ENCODE measurements at regions not wholly inside any gene's neighbourhood (a gene's known extent, or its start where the extent isn't known, plus 50 kb on each side); places are given as distances from the start of the nearest gene placed in this dataset.

DNA sequence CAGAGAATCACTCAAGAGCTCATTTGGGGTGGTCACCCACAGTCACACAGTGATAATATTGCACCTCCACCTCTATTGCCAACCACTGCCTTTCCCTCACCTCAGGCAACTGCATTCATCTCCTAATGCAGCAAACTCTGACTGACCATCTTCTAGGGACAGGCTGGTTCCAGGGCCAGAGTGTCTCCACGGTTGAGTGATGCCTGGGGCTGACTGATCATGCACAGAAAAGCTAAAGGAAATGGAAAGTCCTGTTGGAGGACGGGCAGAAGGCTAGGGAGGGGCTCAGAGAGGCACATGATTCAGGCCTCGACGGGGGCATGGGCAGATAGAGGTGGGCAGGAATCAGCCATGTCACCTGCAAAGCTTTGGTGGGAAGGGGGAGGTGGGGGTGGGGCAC, 127.1 kb upstream of the TNS3 start:
- H3K36me3 Mint-ChIP-seq = no peaks in the 10 kb centered on the region
- no peak for ATAC-seq (ENCODE audit: low read depth)
- no peak overlapping the region for H3K4me3 Mint-ChIP-seq
- no peak overlapping the region for H3K27ac Mint-ChIP-seq
- H3K9me3 Mint-ChIP-seq = no peaks in the 10 kb centered on the region
- DNase-seq (ENCODE audit: low spot score in 2 of 2) = no peak
- no peaks in the 10 kb centered on the region for H3K27me3 Mint-ChIP-seq
- H3K4me1 Mint-ChIP-seq = peaks cover 10% of the 10 kb centered on the region

DNA sequence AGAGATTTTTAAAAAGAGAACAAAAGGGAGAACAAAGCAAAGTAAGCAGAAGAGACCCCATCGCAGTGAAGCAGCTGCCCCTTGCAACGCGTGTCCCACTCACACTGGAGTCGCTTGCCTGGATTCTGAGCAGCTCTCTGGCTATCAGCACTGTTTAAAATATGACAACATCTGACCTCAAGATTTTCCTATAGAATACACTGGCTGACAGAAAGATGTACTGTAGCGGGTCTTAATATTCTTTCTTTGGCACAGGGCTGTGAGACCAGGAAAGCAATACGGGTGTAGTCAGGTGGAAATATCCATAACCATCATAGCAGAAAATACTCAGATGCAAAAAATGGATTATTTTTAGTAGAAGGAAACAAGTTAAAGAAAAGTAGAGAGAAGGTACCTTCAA, 125.7 kb upstream of the TNS3 start:
- no peaks in the 10 kb centered on the region for H3K36me3 Mint-ChIP-seq
- no peak overlapping the region for H3K4me3 Mint-ChIP-seq
- no peak overlapping the region for H3K27ac Mint-ChIP-seq
- peaks cover 10% of the 10 kb centered on the region for H3K4me1 Mint-ChIP-seq
- H3K9me3 Mint-ChIP-seq = no peaks in the 10 kb centered on the region
- ATAC-seq (ENCODE audit: low read depth) (no peak), DNase-seq (ENCODE audit: low spot score in 2 of 2) (no peak)
- H3K27me3 Mint-ChIP-seq = no peaks in the 10 kb centered on the region

DNA sequence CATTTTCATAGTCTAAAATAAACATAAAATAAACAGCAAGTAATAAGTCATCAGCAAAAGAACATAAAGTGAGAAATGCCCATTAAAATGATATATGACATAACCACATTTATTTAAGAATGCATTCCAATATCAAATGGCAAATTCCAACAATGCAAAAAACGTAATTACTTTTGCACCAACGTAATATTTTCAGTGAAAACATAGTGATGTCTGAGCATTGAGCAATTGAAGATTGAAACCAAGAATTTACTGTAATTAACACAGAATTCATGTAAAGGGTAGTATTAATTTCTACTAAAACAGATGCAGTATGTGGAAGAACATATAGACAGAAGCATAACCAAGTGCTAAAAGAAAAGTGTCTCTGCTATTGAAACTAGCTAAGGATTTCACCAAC, 123.0 kb upstream of the TNS3 start:
- Mint-ChIP-seq H3K4me3 (no peak overlapping the region), H3K36me3 (no peaks in the 10 kb centered on the region), H3K27me3 (no peaks in the 10 kb centered on the region), H3K27ac (no peak overlapping the region), H3K9me3 (no peaks in the 10 kb centered on the region), H3K4me1 (peaks cover 10% of the 10 kb centered on the region)
- no peak for DNase-seq (ENCODE audit: low spot score in 2 of 2)
- no peak for ATAC-seq (ENCODE audit: low read depth)

DNA sequence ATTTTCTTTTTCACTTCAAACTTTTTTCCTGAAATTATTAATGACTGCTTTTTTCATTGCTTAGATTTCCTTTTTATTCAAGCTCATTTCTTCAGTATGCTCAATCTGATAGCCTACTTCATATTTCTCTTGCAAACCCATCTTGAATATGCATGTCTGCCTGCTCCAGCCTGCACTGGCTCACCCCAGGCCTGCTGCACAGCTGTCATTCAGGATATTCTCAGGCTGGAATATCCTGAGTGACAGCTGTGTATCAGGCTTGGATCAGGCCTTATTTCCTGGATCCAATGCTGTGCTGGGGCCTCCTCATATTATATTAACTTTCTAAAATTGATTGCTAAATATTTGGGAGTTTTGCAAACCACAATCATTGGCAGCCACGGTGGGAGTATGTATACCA, 120.2 kb upstream of the TNS3 start:
- Mint-ChIP-seq H3K27ac (no peak overlapping the region), H3K4me3 (no peak overlapping the region), H3K27me3 (no peaks in the 10 kb centered on the region), H3K9me3 (no peaks in the 10 kb centered on the region), H3K36me3 (no peaks in the 10 kb centered on the region), H3K4me1 (peaks cover 2% of the 10 kb centered on the region)
- DNase-seq (ENCODE audit: low spot score in 2 of 2) = no peak
- no peak for ATAC-seq (ENCODE audit: low read depth)

DNA sequence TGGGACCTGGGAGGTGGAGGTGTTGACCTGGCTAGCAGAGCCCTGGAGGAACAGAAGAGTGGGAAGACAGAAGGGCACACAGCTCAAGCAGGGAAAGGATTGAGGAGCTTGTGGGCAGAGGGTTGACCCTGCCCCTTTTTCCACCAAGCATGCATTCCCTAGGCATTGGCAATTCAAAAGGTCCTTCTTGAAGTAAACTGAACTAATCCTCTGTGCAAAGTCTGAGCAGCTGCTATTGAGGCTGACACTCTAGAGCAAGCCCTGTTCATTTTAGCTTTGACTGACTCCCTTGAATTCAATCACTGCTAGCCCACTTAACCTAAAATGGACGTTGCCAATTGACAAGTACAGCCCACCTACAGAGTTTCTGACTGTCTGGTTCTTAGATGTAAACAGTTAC, 116.5 kb upstream of the TNS3 start:
- Mint-ChIP-seq H3K36me3 (no peaks in the 10 kb centered on the region), H3K27ac (no peak overlapping the region), H3K4me3 (no peak overlapping the region), H3K4me1 (peaks cover 5% of the 10 kb centered on the region), H3K27me3 (no peaks in the 10 kb centered on the region), H3K9me3 (no peaks in the 10 kb centered on the region)
- ATAC-seq (ENCODE audit: low read depth) (no peak), DNase-seq (ENCODE audit: low spot score in 2 of 2) (no peak)

DNA sequence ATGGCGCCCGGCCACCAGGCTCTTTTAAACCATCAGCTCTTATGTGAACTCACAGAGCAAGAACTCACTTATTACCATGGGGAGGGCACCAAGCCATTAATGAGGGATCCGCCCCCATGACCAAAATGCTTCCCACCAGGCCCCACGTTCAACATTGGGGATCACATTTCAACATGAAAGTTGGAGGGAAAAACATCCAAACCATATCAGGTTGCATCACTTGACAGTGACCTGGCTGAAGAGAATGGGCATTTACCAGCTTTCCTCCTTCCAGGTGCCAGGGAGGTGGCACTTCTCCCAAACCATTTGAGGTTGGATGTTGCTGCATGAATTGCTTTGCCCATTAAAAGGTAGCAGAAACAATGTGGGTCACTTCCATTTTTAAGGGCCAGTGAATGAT, 115.6 kb upstream of the TNS3 start:
- Mint-ChIP-seq H3K9me3 (no peaks in the 10 kb centered on the region), H3K36me3 (no peaks in the 10 kb centered on the region), H3K27ac (no peak overlapping the region), H3K27me3 (no peaks in the 10 kb centered on the region), H3K4me1 (peaks cover 5% of the 10 kb centered on the region), H3K4me3 (no peak overlapping the region)
- DNase-seq (ENCODE audit: low spot score in 2 of 2) = no peak
- no peak for ATAC-seq (ENCODE audit: low read depth)

DNA sequence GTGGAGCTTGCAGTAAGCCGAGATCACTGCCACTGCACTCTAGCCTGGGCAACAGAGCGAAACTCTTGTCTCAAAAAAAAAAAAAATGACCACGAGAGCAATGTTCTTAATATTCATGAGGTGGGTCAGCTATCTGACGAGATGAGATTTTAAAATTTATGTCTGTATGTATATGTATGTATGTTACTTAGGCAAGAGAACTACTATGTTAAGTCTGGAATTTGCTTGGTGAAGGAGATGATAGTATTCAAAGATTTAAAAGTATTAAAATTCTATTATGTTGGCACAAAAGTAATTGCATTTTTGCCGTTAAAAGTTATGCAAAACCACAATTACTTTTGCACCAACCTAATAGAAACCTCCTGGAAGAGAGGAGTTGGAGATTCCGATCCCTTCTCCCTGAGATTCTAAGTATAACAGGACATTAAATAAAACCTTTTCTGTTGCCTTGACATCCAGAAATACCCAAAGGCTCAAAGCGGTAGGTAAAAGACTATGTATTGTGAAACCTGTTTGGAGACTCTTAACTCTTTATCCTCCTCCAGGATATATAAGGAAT, 114.3 kb upstream of the TNS3 start:
- DNase-seq (ENCODE audit: low spot score in 2 of 2) = no peak
- Mint-ChIP-seq H3K4me1 (peaks cover 5% of the 10 kb centered on the region), H3K27me3 (no peaks in the 10 kb centered on the region), H3K9me3 (no peaks in the 10 kb centered on the region), H3K4me3 (no peak overlapping the region), H3K27ac (no peak overlapping the region), H3K36me3 (no peaks in the 10 kb centered on the region)
- no peak for ATAC-seq (ENCODE audit: low read depth)

DNA sequence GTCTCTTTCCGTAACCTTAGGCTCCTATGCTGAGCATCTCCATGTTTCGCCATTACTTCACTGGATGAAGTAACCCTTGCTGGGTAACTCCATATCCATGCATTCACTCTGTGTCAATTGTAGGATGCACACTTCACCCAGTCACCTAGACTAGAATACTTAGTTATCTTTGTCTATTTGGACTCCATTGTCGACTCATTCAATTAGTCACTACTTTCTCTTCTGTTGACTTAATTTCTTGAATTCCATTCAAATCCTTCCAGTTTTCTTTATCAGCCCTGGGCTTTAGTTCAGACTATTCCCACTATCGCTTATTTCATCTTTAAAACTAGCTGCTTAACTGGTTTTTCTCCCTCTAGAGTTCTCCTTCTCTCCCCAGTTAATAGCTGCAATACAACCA, 111.3 kb upstream of the TNS3 start:
- Mint-ChIP-seq H3K4me1 (peaks cover 11% of the 10 kb centered on the region), H3K27ac (no peak overlapping the region)
- no peak for ATAC-seq (ENCODE audit: low read depth)

DNA sequence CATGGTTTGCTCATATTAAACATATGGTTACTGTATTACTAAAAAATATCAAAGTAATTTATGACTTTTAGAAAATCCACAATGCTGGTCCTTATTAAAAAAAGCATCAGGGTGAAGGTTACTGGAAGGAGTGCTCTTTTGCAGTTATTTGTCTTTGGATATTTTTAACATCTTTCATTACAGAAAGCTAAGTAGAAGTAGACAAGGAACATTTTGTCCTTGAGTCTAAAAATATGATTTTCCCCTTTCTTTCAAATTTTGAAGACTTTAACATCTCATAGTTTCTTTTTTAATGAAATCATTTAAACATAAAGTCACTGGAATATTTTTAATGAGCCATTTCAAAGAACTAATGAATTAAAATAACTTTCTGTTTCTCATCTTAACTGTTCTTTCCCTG, 110.1 kb upstream of the TNS3 start:
- peaks cover 9% of the 10 kb centered on the region for H3K4me1 Mint-ChIP-seq
- DNase-seq (ENCODE audit: low spot score in 2 of 2) = no peak
- no peak overlapping the region for H3K27ac Mint-ChIP-seq
- H3K9me3 Mint-ChIP-seq = no peaks in the 10 kb centered on the region
- no peaks in the 10 kb centered on the region for H3K27me3 Mint-ChIP-seq
- no peaks in the 10 kb centered on the region for H3K36me3 Mint-ChIP-seq
- ATAC-seq (ENCODE audit: low read depth) = no peak
- H3K4me3 Mint-ChIP-seq = no peak overlapping the region

More for the DNA sequence above, 111.3 kb upstream of the TNS3 start:
- Mint-ChIP-seq H3K4me3 (no peak overlapping the region), H3K27me3 (no peaks in the 10 kb centered on the region), H3K36me3 (no peaks in the 10 kb centered on the region), H3K9me3 (no peaks in the 10 kb centered on the region)
- DNase-seq (ENCODE audit: low spot score in 2 of 2) = no peak

DNA sequence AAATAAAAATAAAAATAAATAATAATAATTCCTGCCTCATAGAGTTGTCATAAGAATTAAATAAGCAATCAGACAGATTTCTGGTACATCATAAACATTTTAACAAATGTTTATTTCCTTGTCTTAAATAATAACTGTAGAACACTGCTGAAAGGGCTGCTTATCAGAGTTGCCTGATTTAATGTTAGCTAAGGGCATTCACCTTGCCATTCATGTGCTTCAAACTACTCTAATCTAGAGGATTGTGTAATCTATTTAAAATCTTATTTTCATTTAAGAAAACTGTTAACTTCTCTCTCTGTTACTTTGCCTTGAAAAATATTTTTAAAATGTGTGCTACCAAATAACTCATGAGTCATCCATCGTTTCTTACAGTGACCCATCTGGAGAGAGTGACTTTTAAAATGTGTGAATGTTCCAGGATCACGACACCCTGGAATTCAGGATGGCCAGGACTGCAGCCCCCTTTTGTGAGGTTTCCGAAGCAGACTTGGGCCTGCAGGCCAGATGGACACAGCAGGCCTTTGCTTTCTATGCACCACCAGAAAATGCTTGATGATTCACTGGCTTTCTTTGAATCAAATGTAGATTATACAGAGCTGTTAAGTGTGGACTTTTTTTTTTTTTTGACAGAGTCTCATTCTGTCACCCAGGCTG, 109.1 kb upstream of the TNS3 start:
- Mint-ChIP-seq H3K4me3 (no peak overlapping the region), H3K9me3 (no peaks in the 10 kb centered on the region), H3K27ac (no peak overlapping the region), H3K4me1 (peaks cover 5% of the 10 kb centered on the region), H3K27me3 (no peaks in the 10 kb centered on the region), H3K36me3 (no peaks in the 10 kb centered on the region)
- DNase-seq (ENCODE audit: low spot score in 2 of 2) (no peak), ATAC-seq (ENCODE audit: low read depth) (no peak)

DNA sequence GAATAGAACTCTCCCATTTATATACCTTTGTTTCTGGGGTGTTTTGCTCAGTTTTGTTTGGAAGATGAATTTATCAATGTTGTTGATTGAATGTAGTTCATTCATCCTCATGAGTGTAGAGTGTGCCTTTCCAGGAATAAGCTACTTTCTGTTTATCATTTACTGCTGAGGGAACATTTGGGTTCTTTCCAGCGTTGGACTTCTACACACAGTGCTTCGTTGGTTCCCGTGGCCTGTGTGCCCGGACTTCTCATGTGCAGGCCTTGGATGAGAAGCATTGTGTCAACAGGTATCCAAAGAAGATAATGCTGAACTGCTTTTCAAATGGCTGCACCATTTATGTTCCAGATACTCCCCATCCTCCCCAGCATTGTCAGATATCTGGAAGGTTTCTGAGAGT, 107.6 kb upstream of the TNS3 start:
- no peak for DNase-seq (ENCODE audit: low spot score in 2 of 2)
- Mint-ChIP-seq H3K27me3 (no peaks in the 10 kb centered on the region), H3K9me3 (no peaks in the 10 kb centered on the region), H3K4me1 (peaks cover 16% of the 10 kb centered on the region), H3K27ac (no peak overlapping the region), H3K4me3 (no peak overlapping the region), H3K36me3 (no peaks in the 10 kb centered on the region)
- ATAC-seq (ENCODE audit: low read depth) = no peak

DNA sequence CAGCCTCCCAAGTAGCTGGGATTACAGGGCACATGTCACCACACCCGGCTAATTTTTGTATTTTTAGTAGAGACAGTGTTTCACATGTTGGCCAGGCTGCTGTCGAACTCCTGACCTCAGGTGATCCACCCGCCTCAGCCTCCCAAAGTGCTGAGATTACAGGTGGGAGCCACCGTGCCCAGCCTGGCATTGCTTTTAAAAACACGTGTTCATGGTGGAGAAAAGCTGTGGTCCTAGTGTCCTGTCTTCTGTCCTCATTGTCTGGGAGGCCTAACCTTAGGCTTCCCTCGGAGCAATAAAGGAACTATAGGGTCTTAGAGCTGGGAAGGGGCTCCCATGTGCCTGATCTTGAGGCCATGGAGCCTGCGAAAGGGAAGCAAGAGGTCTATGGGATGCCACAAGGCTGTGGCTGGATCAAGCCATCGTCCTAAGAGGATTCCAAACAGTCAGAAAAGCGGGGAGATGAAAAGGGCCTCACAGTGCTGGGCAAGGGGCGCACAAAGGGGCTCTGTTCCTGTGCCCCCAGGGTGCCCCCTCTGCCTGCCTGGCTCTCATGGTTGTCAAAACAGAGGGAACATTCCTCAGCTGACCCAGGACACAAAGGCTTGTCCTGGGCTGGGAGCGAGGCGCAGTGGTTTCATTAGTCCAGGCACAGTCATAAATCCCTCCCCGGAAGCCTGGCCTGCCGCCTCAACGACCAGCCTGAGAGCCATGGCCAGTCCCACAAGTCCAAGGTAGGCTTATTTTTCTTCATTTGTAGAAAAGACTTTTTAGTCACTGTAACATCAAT, 106.6 kb upstream of the TNS3 start:
- no peak overlapping the region for H3K27ac Mint-ChIP-seq
- H3K4me1 Mint-ChIP-seq = peaks cover 16% of the 10 kb centered on the region

DNA sequence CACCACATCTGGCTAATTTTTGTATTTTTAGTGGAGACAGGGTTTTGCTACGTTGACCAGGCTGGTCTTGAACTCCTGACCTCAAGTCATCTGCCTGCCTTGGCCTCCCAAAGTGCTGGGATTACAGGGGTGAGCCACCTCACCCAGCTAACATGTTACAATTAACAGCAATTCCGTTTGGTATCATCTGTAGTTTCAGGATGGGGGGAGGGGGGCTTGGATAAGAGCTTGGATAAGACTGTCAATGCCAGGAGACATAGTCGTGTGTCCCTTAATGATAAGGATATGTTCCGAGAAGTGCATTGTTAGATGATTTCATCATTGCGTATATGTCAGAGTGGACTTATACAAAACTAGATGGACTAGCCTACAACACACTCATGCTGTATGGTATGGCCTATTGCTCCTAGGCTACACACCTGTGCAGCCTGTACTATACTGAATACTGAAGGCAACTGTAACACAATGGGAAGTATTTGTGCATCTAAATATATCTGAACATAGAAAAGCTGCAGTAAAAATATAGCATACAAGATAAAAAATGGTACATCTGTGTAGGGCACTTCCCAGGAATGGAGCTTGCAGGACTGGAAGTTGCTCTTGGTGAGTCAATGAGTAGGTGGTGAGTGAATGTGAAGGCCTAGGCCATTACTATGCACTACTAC, 103.9 kb upstream of the TNS3 start:
- Mint-ChIP-seq H3K27ac (peak overlapping the region; percentile 31), H3K4me1 (peaks cover 17% of the 10 kb centered on the region), H3K9me3 (no peaks in the 10 kb centered on the region), H3K4me3 (no peak overlapping the region), H3K36me3 (no peaks in the 10 kb centered on the region), H3K27me3 (no peaks in the 10 kb centered on the region)
- DNase-seq (ENCODE audit: low spot score in 2 of 2) (no peak), ATAC-seq (ENCODE audit: low read depth) (no peak)

More for the DNA sequence above, 106.6 kb upstream of the TNS3 start:
- DNase-seq (ENCODE audit: low spot score in 2 of 2) (no peak), ATAC-seq (ENCODE audit: low read depth) (no peak)
- no peaks in the 10 kb centered on the region for H3K27me3 Mint-ChIP-seq
- H3K4me3 Mint-ChIP-seq = no peak overlapping the region
- H3K9me3 Mint-ChIP-seq = no peaks in the 10 kb centered on the region
- no peaks in the 10 kb centered on the region for H3K36me3 Mint-ChIP-seq

DNA sequence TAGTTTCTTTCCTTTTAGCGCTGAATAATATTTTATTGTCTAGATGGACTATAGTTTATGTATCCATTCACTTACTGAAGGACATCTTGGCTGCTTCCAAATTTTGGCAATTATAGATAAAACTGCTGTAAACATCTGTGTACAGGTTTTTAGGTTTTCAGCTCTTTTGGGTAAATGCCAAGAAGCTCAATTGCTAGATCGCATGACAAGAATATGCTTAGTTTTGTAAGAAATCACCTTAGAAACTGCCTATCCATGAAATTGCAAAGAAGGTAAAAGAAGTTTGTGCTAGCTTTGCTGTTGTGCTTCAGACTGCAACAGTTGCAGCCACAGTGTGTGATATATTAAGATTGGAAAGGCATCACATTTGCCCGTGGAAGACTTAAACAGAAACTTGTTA, 103.2 kb upstream of the TNS3 start:
- Mint-ChIP-seq H3K4me1 (peaks cover 19% of the 10 kb centered on the region), H3K27me3 (no peaks in the 10 kb centered on the region), H3K9me3 (no peaks in the 10 kb centered on the region), H3K27ac (peak overlapping the region; percentile 63), H3K4me3 (no peak overlapping the region), H3K36me3 (no peaks in the 10 kb centered on the region)
- DNase-seq (ENCODE audit: low spot score in 2 of 2) (no peak), ATAC-seq (ENCODE audit: low read depth) (no peak)
